GM19324 (cell line): ENCODE measurements at regions not wholly inside any gene's neighbourhood (a gene's known extent, or its start where the extent isn't known, plus 50 kb on each side); places are given as distances from the start of the nearest gene placed in this dataset.
"Not testable (repeated sequence)": the region's sequence is repeated elsewhere in the genome, so short reads cannot be mapped to it uniquely, and the experiment has no call there.

ENCODE experiments used
- ATAC-seq: cut with Tn5 transposase; IDR thresholded peaks from one replicate; pipeline ENCODE4 v1.9.1; 2021; ENCODE audit warnings: mild to moderate bottlenecking, moderate library complexity; ENCODE audit not compliant: unreplicated experiment, low FRiP score

GRCh38 chr6:119848696-119849095 lies 499.1 kb upstream of the MAN1A1 start:
- no peak for ATAC-seq

GRCh38 chr6:119845161-119845560 lies 495.6 kb upstream of the MAN1A1 start:
- ATAC-seq, result no peak

DNA sequence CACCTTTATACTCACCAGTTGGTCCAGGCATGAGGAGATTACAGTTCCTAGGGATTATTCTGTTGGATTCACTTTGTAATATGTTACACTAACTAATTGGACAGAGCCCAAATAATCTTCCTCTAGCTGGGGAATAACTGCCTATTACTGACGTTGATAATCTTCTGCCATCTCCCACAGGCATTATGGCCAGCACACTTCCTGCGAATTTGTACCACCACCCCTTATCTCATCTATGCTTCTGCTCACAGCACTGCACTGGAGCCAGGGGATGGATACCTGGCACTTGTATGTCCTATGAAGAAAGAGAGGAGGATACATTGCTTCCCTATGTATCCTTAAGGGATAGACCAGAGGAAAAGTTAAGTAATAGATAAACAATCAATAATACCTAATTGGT lies 494.8 kb upstream of the MAN1A1 start:
- ATAC-seq, result no peak

GRCh38 chr6:119842191-119842590 lies 492.6 kb upstream of the MAN1A1 start:
- ATAC-seq, result no peak

DNA sequence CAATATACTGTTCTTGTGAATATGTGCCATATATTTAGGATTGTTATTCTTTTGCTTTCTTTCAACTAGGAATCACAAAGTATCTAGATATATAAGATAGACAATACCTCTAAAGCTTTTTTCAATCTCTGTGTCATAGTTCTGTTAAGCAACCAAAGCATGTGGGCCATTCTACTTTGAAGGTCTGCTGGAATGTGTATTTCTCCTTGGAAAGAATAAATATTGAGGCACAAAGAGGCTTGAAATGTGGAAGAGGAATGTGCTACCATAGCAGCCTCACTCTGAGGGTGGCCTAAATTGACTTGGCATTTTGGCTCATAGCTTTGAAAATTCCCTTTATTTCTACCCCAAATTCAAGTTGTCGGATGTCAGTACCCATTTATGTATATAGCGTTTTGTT lies 488.5 kb upstream of the MAN1A1 start:
- no peak for ATAC-seq

- ATAC-seq, result no peak
These were observed 484.9 kb upstream of the MAN1A1 start for GRCh38 chr6:119834418-119834817.

- ATAC-seq, result no peak
These were observed 482.9 kb upstream of the MAN1A1 start for GRCh38 chr6:119832411-119832810.

- ATAC-seq, result no peak
These were observed 481.1 kb upstream of the MAN1A1 start for GRCh38 chr6:119830494-119831295.

- ATAC-seq, result no peak
These were observed 480.5 kb upstream of the MAN1A1 start for GRCh38 chr6:119830069-119830468.

DNA sequence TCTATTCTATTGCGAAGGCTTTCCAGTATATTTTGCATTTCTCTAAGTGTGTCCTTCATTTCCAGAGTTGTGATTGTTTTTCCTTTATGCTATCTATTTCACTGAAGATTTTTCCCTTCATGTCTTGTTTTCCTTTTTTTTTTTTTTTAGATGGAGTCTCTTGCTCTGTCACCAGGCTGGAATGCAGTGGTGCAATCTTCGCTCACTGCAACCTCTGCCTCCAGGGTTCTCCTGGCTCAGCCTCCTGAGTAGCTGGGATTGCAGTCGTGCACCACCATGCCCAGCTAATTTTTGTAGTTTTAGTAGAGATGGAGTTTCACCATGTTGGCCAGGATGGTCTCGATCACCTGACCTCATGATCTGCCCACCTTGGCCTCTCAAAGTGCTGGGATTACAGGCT lies 479.9 kb upstream of the MAN1A1 start:
- not testable (repeated sequence) for ATAC-seq

GRCh38 chr6:119829006-119829405 lies 479.4 kb upstream of the MAN1A1 start:
- no peak for ATAC-seq

DNA sequence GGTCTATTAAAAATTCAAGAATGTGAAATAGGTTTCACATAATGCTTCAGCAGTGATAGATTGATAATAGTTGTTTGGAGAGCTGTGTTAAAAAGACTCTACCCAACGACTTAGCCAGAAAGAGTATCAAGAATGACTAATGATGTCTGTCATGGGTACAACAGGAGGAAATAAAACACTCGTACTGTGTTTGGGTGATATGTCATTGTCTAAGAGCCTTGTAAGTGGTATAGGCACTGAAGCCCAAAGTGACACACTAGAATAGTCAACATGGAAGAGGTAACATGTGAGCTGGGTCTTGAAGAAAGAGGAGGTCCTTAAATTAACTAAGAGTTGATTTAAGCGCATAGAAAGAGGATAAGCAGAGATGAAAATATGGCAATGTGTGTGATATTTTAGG lies 471.8 kb upstream of the MAN1A1 start:
- ATAC-seq, result no peak

- no peak for ATAC-seq
These were observed 469.3 kb upstream of the MAN1A1 start for GRCh38 chr6:119818876-119819275.

GRCh38 chr6:119814609-119815400 lies 465.2 kb upstream of the MAN1A1 start:
- ATAC-seq, result no peak

DNA sequence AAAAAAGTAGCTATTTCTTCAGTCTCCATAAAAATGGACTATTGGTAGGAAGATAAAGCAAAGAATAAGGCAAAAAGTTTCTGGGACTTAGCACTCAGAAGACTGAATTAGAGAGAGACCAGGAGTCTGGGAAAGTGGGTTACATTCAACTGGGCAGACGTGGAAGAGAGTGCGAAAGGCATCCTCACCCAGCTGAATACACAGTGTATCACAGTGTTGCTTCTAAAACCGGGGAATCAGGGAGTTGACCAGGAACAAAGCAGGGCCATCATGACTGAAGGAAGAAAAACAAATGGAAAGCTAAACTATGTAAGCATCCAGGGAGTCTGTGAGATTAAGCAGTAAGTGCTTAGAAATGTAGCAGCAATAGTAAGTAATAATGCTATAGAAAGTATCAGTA lies 452.9 kb upstream of the MAN1A1 start:
- no peak for ATAC-seq

- no peak for ATAC-seq
These were observed 451.5 kb upstream of the MAN1A1 start for GRCh38 chr6:119801056-119801455.

- ATAC-seq, result no peak
These were observed 451.0 kb upstream of the MAN1A1 start for GRCh38 chr6:119800526-119800925.

DNA sequence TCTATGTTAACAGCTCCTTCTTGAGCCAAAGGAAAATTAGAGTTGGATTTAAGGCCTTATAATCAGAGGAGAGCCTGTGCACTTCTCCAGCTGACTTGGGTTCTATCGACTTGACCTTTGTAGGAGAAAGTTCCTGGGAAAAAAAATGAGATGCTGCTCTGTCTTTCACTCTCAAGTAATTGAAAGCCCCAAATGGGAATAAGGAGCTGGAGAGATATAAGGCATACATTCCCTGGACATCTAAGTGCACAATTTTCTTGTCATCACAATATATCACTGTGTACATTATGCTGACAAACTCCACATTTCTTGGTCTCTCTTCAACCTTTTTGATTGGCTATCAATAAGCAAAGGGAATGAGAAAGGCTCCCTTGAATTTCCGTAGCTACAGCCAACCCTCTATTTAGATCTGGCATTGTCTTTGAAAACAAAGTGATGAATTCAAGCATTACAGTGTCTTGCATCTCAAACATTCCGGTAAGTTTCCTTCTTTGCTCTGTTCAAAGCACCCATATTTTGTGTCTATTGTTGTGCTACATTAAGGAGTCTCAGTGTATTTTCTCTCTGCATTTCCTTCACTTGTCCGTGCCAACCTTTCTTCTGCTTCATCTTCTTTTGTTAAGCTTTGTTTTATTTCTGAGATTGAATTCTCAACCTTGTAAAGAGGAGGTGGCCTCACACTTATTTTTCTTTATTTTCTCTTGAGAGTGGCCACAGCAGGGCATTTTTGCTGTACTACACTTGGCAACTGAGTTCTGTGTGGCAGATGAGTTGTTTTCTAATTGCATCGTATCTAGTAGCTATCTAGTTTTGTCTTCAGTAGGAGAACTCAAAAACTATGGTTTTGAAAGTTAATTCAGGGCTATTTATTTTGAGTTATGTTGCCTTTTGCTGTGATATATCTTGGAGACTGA lies 450.3 kb upstream of the MAN1A1 start:
- no peak for ATAC-seq

DNA sequence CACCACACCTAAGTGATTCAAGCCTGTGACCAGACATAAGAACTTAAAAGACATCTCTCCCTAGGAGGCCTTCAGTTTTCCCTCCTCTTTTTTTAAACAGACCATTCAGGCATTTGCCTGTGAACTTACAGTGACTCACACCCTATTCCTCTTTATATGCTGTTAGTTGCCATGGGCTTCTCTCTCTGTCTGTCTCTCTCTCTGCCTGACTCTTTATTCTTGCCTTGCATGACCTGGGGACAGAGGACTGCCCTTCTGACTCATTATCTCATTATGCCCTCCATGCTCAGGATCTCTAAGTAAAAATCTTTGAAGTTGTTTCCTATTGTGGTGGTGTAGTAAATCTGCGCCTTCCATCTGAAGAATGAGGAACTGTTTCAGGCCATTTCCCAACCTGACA lies 442.2 kb upstream of the MAN1A1 start:
- no peak for ATAC-seq

GRCh38 chr6:119781365-119781764 lies 431.8 kb upstream of the MAN1A1 start:
- ATAC-seq, result no peak

- no peak for ATAC-seq
These were observed 418.6 kb upstream of the MAN1A1 start for GRCh38 chr6:119768201-119768600.
